Activated CD4-positive, alpha-beta T cell treated with anti-CD3 and anti-CD28 coated beads, Interleukin-2, amount 10 ng/mL, durations not matched to agents 7 days and 5 days (primary cell): ENCODE measurements at regions not wholly inside any gene's neighbourhood (a gene's known extent, or its start where the extent isn't known, plus 50 kb on each side); places are given as distances from the start of the nearest gene placed in this dataset.

Experiments
- CTCF ChIA-PET: fragments of 350-600 bp; sonication (Branson Sonifier 250); formaldehyde crosslinking; loops from one replicate; lab custom pipeline; 2021; ENCODE audit warnings: antibody characterized with exemption; lab: Charles Lee
- POLR2A ChIA-PET: fragments of 350-600 bp; sonication (Branson Sonifier 250); formaldehyde crosslinking; loops from one replicate; lab custom pipeline; 2021; ENCODE audit warnings: antibody characterized with exemption; lab: Charles Lee
- DNase-seq: peaks from one replicate; pipeline ENCODE4 v3.0.0-alpha.2; 2020
- H3K27ac Mint-ChIP-seq: one replicate; pipeline ENCODE4 v1.8.0; 2021; ENCODE audit warnings: mild to moderate bottlenecking, moderate library complexity, mixed read lengths
- H3K27me3 Mint-ChIP-seq: one replicate; pipeline ENCODE4 v1.8.0; 2021; ENCODE audit warnings: mixed read lengths
- H3K36me3 Mint-ChIP-seq: one replicate; pipeline ENCODE4 v1.8.0; 2021; ENCODE audit warnings: low read depth, mixed read lengths
- H3K4me1 Mint-ChIP-seq: one replicate; pipeline ENCODE4 v1.8.0; 2021; ENCODE audit warnings: mixed read lengths
- H3K4me3 Mint-ChIP-seq: one replicate; pipeline ENCODE4 v1.8.0; 2021; ENCODE audit warnings: mild to moderate bottlenecking, moderate library complexity, mixed read lengths
- H3K9me3 Mint-ChIP-seq: one replicate; pipeline ENCODE4 v1.8.0; 2021; ENCODE audit warnings: mixed read lengths

DNA sequence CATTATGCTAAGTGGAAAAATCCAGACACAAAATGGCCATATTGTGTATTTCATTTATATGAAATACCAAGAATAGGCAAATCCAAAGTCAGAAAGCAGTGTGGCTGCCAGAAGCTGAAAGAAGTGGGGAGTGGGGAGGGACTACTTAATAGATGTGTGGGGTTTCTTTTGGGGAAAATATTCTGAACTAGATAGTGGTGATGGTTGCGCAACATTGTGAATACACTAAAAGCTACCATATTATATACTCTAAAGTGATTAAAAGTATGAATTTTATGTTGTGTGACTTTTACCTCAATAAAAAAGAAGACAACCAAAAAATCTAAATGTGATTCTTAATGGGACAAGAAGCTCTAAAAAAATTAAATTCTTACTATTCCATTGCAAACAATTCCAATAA, 272.6 kb downstream of the DAD1 start:
- no peak overlapping the region for H3K4me3 Mint-ChIP-seq
- H3K27me3 Mint-ChIP-seq, result no peaks in the 10 kb centered on the region
- POLR2A ChIA-PET, result no interaction called here
- CTCF ChIA-PET, result no interaction called here
- DNase-seq, result no peak
- no peak overlapping the region for H3K27ac Mint-ChIP-seq
- H3K36me3 Mint-ChIP-seq, result no peaks in the 10 kb centered on the region
- H3K9me3 Mint-ChIP-seq, result no peaks in the 10 kb centered on the region
- peaks cover 3% of the 10 kb centered on the region for H3K4me1 Mint-ChIP-seq

DNA sequence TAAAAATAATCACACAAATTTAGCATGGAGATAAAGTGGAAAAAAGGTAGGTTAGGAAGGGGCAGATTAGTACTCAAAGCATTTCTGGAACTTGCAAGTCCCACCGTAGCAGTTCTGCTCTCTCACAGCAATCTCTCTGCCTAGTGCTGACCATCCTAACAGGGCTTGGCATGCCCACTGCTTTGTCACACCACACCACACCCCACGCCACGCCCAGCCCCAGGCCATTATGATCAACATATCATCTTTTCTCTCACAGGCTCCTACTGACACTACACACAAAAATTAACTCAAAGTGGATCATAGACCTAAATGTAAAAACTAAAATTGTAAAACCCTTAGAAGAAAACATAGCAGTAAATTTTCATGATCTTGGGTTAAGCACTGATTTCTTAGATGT, 273.7 kb downstream of the DAD1 start:
- H3K9me3 Mint-ChIP-seq, result no peaks in the 10 kb centered on the region
- ChIA-PET POLR2A (no interaction called here), CTCF (no interaction called here)
- H3K27me3 Mint-ChIP-seq, result no peaks in the 10 kb centered on the region
- H3K4me3 Mint-ChIP-seq, result peak overlapping the region; percentile 38
- no peak for DNase-seq
- H3K4me1 Mint-ChIP-seq, result peaks cover 3% of the 10 kb centered on the region
- peak overlapping the region; percentile 25 for H3K27ac Mint-ChIP-seq
- no peaks in the 10 kb centered on the region for H3K36me3 Mint-ChIP-seq

GRCh38 chr14:22314183-22314820, 274.7 kb downstream of the DAD1 start:
- Mint-ChIP-seq H3K27me3 (no peaks in the 10 kb centered on the region), H3K4me3 (peak overlapping the region; percentile 53), H3K36me3 (no peaks in the 10 kb centered on the region), H3K4me1 (peaks cover 3% of the 10 kb centered on the region), H3K27ac (peak overlapping the region; percentile 78), H3K9me3 (no peaks in the 10 kb centered on the region)
- peak; percentile 11 for DNase-seq
- CTCF ChIA-PET, result no interaction called here
- POLR2A ChIA-PET, result no interaction called here

DNA sequence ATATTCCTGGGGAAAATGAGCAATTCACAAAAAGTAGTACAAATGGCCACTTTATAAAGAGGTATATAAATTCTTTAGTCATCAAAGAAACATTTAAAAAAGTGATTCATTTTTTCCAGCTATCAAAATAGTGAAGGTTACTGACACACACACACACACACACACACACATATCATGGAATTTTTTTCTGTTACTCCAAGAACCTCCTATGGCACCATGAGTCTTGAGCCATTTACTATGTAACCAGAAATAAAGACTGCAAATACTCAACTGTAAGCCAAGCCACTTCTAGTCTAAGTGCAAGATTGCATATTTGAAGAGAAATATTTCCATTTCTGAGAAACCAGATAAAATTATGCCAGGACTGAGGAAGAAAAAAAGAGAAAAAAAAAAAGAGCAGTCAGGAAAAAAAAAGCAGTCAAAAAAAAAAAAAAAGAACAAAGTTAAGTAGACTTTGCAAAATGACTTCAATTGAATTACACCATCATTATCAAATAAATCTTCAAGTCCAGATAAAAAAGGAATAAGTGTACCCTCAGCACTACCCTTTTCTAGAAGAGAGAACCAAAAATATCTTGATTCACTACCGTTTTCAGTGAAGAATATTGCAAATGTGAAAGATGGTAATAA, 275.7 kb downstream of the DAD1 start:
- Mint-ChIP-seq H3K4me1 (peaks cover 3% of the 10 kb centered on the region), H3K27ac (no peak overlapping the region), H3K27me3 (no peaks in the 10 kb centered on the region), H3K9me3 (no peaks in the 10 kb centered on the region), H3K4me3 (no peak overlapping the region), H3K36me3 (no peaks in the 10 kb centered on the region)
- ChIA-PET CTCF (no interaction called here), POLR2A (no interaction called here)
- no peak for DNase-seq

- DNase-seq, result no peak
- no peaks in the 10 kb centered on the region for H3K27me3 Mint-ChIP-seq
- no peaks in the 10 kb centered on the region for H3K36me3 Mint-ChIP-seq
- peaks cover 3% of the 10 kb centered on the region for H3K4me1 Mint-ChIP-seq
- no peaks in the 10 kb centered on the region for H3K9me3 Mint-ChIP-seq
- no peak overlapping the region for H3K27ac Mint-ChIP-seq
- CTCF ChIA-PET, result no interaction called here
- no peak overlapping the region for H3K4me3 Mint-ChIP-seq
- POLR2A ChIA-PET, result no interaction called here
Measured at GRCh38 chr14:22311636-22312035, 277.4 kb downstream of the DAD1 start.

GRCh38 chr14:22305607-22306006, 283.4 kb downstream of the DAD1 start:
- Mint-ChIP-seq H3K36me3 (no peaks in the 10 kb centered on the region), H3K27me3 (no peaks in the 10 kb centered on the region), H3K27ac (no peak overlapping the region), H3K4me3 (no peak overlapping the region), H3K4me1 (no peaks in the 10 kb centered on the region), H3K9me3 (no peaks in the 10 kb centered on the region)
- CTCF ChIA-PET, result no interaction called here
- no peak for DNase-seq
- POLR2A ChIA-PET, result no interaction called here

- H3K27ac Mint-ChIP-seq, result peak overlapping the region; percentile 60
- POLR2A ChIA-PET, result no interaction called here
- H3K9me3 Mint-ChIP-seq, result no peaks in the 10 kb centered on the region
Measured at GRCh38 chr14:22304326-22304725, 284.7 kb downstream of the DAD1 start.

DNA sequence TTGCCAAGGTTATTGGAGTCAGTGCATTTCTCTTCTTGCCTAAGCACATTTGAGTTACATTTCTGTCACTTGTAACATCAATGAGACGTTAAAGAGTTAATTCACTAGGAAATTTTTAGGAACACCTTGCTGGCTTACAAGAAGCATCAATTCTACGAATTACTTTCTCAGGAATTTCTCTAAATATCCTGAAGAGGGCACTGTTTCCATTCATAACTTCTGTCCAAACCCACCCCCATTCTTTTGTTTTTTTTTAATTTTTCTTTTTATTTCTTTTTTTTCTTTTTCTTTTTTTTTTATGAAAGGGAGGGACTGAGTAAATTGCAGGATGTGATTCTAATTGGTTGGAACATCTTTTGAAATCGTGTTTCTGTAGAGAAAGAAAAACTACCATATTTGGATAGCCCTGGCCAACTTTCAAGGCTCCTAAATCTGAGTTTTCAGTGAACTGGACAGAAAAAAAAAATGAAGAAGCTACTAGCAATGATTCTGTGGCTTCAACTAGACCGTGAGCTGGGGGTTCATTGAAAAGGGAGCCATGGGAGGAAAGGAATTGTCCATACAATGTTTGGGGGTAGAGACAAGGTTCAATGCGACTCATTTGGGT, 285.3 kb downstream of the DAD1 start:
- Mint-ChIP-seq H3K4me1 (no peaks in the 10 kb centered on the region), H3K4me3 (peak overlapping the region; percentile 65), H3K27ac (peak overlapping the region; percentile 46), H3K9me3 (no peaks in the 10 kb centered on the region), H3K36me3 (no peaks in the 10 kb centered on the region), H3K27me3 (no peaks in the 10 kb centered on the region)
- POLR2A ChIA-PET, result no interaction called here
- CTCF ChIA-PET, result no interaction called here
- no peak for DNase-seq

More at GRCh38 chr14:22304326-22304725, 284.7 kb downstream of the DAD1 start:
- no peaks in the 10 kb centered on the region for H3K4me1 Mint-ChIP-seq
- CTCF ChIA-PET, result no interaction called here
- DNase-seq, result no peak
- no peaks in the 10 kb centered on the region for H3K27me3 Mint-ChIP-seq
- H3K36me3 Mint-ChIP-seq, result no peaks in the 10 kb centered on the region
- peak overlapping the region; percentile 65 for H3K4me3 Mint-ChIP-seq

DNA sequence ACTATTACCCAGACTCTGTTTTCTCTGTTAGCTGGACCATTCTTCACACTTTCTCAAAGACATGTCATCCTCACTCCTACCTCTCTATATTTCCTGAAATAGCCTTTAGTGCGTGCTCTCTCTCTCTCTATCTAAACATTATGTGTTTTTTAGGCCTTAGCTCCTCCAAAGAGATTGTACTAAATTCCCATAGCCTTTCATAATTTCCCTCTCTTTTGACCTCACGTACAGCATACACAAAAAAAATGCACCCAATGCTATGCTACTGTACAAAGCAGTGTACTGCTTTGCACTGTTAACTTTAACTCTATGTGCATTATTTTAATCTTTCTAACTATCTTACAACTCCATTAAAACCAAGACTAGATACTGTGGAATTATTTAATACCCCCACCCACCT, 288.4 kb downstream of the DAD1 start:
- no peaks in the 10 kb centered on the region for H3K36me3 Mint-ChIP-seq
- H3K4me3 Mint-ChIP-seq, result no peak overlapping the region
- DNase-seq, result no peak
- no peaks in the 10 kb centered on the region for H3K4me1 Mint-ChIP-seq
- no peaks in the 10 kb centered on the region for H3K27me3 Mint-ChIP-seq
- POLR2A ChIA-PET, result no interaction called here
- no peak overlapping the region for H3K27ac Mint-ChIP-seq
- CTCF ChIA-PET, result no interaction called here
- no peaks in the 10 kb centered on the region for H3K9me3 Mint-ChIP-seq

- POLR2A ChIA-PET, result no interaction called here
- H3K9me3 Mint-ChIP-seq, result no peaks in the 10 kb centered on the region
- CTCF ChIA-PET, result no interaction called here
- DNase-seq, result no peak
- no peak overlapping the region for H3K4me3 Mint-ChIP-seq
- no peak overlapping the region for H3K27ac Mint-ChIP-seq
- no peaks in the 10 kb centered on the region for H3K4me1 Mint-ChIP-seq
- no peaks in the 10 kb centered on the region for H3K27me3 Mint-ChIP-seq
- H3K36me3 Mint-ChIP-seq, result no peaks in the 10 kb centered on the region
Measured at GRCh38 chr14:22297376-22297775, 291.6 kb downstream of the DAD1 start.

DNA sequence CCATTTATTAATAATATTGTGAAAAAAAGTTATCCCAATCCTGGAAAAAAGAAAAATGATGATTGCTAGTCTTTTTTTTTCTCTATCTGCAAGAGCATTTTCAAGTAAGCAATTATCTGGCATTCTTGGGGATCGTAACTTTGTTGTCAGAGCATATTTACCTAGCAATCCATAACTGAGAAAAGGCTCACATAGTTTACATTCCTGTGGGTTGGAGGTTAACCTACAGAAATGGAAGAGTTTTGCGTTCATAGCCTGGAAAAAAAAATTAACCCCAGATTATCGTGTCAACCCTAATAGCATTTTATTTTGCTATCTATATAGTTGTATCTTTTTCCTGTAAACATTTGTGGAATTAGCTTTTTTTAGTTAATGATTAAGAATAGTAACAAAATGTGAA, 292.3 kb downstream of the DAD1 start:
- CTCF ChIA-PET, result no interaction called here
- Mint-ChIP-seq H3K4me1 (no peaks in the 10 kb centered on the region), H3K27me3 (no peaks in the 10 kb centered on the region), H3K36me3 (no peaks in the 10 kb centered on the region), H3K4me3 (no peak overlapping the region), H3K27ac (no peak overlapping the region), H3K9me3 (no peaks in the 10 kb centered on the region)
- POLR2A ChIA-PET, result no interaction called here
- DNase-seq, result no peak

- Mint-ChIP-seq H3K27ac (no peak overlapping the region), H3K27me3 (no peaks in the 10 kb centered on the region), H3K4me1 (no peaks in the 10 kb centered on the region), H3K9me3 (no peaks in the 10 kb centered on the region), H3K4me3 (no peak overlapping the region), H3K36me3 (no peaks in the 10 kb centered on the region)
- POLR2A ChIA-PET, result no interaction called here
- CTCF ChIA-PET, result no interaction called here
- DNase-seq, result no peak
Measured at GRCh38 chr14:22296088-22296487, 292.9 kb downstream of the DAD1 start.

DNA sequence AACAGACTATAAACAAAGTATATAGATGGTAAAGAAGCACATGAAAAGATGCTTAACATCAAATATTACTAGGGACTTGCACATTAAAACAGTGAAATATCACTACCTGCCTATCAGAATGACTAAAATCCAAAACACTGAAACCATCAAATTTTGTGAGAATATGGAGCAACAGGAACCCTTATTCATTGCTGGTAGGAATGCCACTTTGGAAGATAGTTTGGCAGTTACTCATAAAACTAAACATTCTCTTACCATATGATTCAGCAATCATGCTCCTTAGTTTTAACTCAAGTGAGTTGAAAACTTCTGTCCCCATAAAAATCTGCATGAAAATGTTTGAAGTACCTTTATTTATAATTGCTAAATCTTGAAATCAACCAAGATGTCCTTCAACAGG, 297.6 kb downstream of the DAD1 start:
- CTCF ChIA-PET, result no interaction called here
- POLR2A ChIA-PET, result no interaction called here
- H3K4me1 Mint-ChIP-seq, result no peaks in the 10 kb centered on the region
- H3K4me3 Mint-ChIP-seq, result no peak overlapping the region
- DNase-seq, result no peak
- no peaks in the 10 kb centered on the region for H3K27me3 Mint-ChIP-seq
- no peaks in the 10 kb centered on the region for H3K9me3 Mint-ChIP-seq
- H3K27ac Mint-ChIP-seq, result no peak overlapping the region
- no peaks in the 10 kb centered on the region for H3K36me3 Mint-ChIP-seq

- CTCF ChIA-PET, result no interaction called here
- Mint-ChIP-seq H3K4me3 (no peak overlapping the region), H3K27me3 (no peaks in the 10 kb centered on the region), H3K36me3 (no peaks in the 10 kb centered on the region), H3K9me3 (no peaks in the 10 kb centered on the region), H3K4me1 (no peaks in the 10 kb centered on the region), H3K27ac (no peak overlapping the region)
- DNase-seq, result no peak
- POLR2A ChIA-PET, result no interaction called here
Measured at GRCh38 chr14:22289570-22289969, 299.5 kb downstream of the DAD1 start.
